ENCODE measurements at regions not wholly inside any gene's neighbourhood (a gene's known extent, or its start where the extent isn't known, plus 50 kb on each side); places are given as distances from the start of the nearest gene placed in this dataset.

GRCh38 chr6:55937951-55938690 lies 62.7 kb upstream of the BMP5 start:
- DNase-seq (ENCODE audit: low read depth, low spot score) (no peak), FAIRE-seq (no peak)
- no peaks in the 10 kb centered on the region for H3K36me3 ChIP-seq (ENCODE audit: control insufficient read depth in 2 of 2, extremely low read depth in 1 of 2, insufficient read depth in 2 of 2, low read length in 2 of 2)
- H3K4me2 ChIP-seq (ENCODE audit: control insufficient read depth, extremely low read depth, insufficient read depth, low read depth, low read length) = no peak overlapping the region
- no peaks in the 10 kb centered on the region for H3K9me3 ChIP-seq (ENCODE audit: control insufficient read depth, low read depth, low read length)
- H2AFZ ChIP-seq (ENCODE audit: control insufficient read depth, low read length) = no peak overlapping the region
- H3K9me1 ChIP-seq (ENCODE audit: control insufficient read depth, extremely low read depth, insufficient read depth, low read length) = no peaks in the 10 kb centered on the region
- no peaks in the 10 kb centered on the region for H3K4me1 ChIP-seq (ENCODE audit: control insufficient read depth, extremely low read depth, insufficient read depth, low read length)
- no peak overlapping the region for H3K4me3 ChIP-seq (ENCODE audit: control insufficient read depth in 2 of 3, extremely low read depth in 1 of 3, insufficient read depth in 2 of 3, low read depth in 1 of 3, low read length in 3 of 3)
- dilution Hi-C loops (cut with MboI; ENCODE audit: extremely low pct_ligation_motif_present, low sequenced_read_pairs) = no loop called here
- no peak overlapping the region for H3K27ac ChIP-seq (ENCODE audit: control insufficient read depth, insufficient read depth, low read length)
- TF ChIP-seq EZH2 (IDR thresholded peaks at IDR 0.05; ENCODE audit: low read length) = no peak
- TF ChIP-seq, protein P1, sequence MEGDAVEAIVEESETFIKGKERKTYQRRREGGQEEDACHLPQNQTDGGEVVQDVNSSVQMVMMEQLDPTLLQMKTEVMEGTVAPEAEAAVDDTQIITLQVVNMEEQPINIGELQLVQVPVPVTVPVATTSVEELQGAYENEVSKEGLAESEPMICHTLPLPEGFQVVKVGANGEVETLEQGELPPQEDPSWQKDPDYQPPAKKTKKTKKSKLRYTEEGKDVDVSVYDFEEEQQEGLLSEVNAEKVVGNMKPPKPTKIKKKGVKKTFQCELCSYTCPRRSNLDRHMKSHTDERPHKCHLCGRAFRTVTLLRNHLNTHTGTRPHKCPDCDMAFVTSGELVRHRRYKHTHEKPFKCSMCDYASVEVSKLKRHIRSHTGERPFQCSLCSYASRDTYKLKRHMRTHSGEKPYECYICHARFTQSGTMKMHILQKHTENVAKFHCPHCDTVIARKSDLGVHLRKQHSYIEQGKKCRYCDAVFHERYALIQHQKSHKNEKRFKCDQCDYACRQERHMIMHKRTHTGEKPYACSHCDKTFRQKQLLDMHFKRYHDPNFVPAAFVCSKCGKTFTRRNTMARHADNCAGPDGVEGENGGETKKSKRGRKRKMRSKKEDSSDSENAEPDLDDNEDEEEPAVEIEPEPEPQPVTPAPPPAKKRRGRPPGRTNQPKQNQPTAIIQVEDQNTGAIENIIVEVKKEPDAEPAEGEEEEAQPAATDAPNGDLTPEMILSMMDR (optimal IDR thresholded peaks at IDR 0.05 in 1 of 3, IDR thresholded peaks at IDR 0.05 in 1 of 3, conservative IDR thresholded peaks at IDR 0.05 in 1 of 3; ENCODE audit: extremely low read depth in 1 of 3, insufficient read depth in 2 of 3, low read length in 3 of 3) = no peak
- H3K79me2 ChIP-seq (ENCODE audit: control insufficient read depth, insufficient read depth, low read length) = no peaks in the 10 kb centered on the region
- no peaks in the 10 kb centered on the region for H3K27me3 ChIP-seq (ENCODE audit: control insufficient read depth, extremely low read depth, insufficient read depth, low read length)
- no peak overlapping the region for H3K9ac ChIP-seq (ENCODE audit: control insufficient read depth, extremely low read depth, insufficient read depth, low read length)
- H4K20me1 ChIP-seq (ENCODE audit: control insufficient read depth, extremely low read depth, insufficient read depth, low read length) = no peaks in the 10 kb centered on the region

GRCh38 chr6:55937261-55937947 lies 62.0 kb upstream of the BMP5 start:
- no peak overlapping the region for H3K27ac ChIP-seq (ENCODE audit: control insufficient read depth, insufficient read depth, low read length)
- no peaks in the 10 kb centered on the region for H3K9me1 ChIP-seq (ENCODE audit: control insufficient read depth, extremely low read depth, insufficient read depth, low read length)
- no peak for TF ChIP-seq EZH2 (IDR thresholded peaks at IDR 0.05; ENCODE audit: low read length)
- TF ChIP-seq, protein P1 (optimal IDR thresholded peaks at IDR 0.05 in 1 of 3, IDR thresholded peaks at IDR 0.05 in 1 of 3, conservative IDR thresholded peaks at IDR 0.05 in 1 of 3; ENCODE audit: extremely low read depth in 1 of 3, insufficient read depth in 2 of 3, low read length in 3 of 3) = no peak
- no peaks in the 10 kb centered on the region for H3K9me3 ChIP-seq (ENCODE audit: control insufficient read depth, low read depth, low read length)
- no peaks in the 10 kb centered on the region for H3K79me2 ChIP-seq (ENCODE audit: control insufficient read depth, insufficient read depth, low read length)
- no peak overlapping the region for H3K9ac ChIP-seq (ENCODE audit: control insufficient read depth, extremely low read depth, insufficient read depth, low read length)
- no peaks in the 10 kb centered on the region for H3K4me1 ChIP-seq (ENCODE audit: control insufficient read depth, extremely low read depth, insufficient read depth, low read length)
- DNase-seq (ENCODE audit: low read depth, low spot score) = no peak
- dilution Hi-C loops (cut with MboI; ENCODE audit: extremely low pct_ligation_motif_present, low sequenced_read_pairs) = no loop called here
- no peak overlapping the region for H2AFZ ChIP-seq (ENCODE audit: control insufficient read depth, low read length)
- no peak overlapping the region for H3K4me2 ChIP-seq (ENCODE audit: control insufficient read depth, extremely low read depth, insufficient read depth, low read depth, low read length)
- H4K20me1 ChIP-seq (ENCODE audit: control insufficient read depth, extremely low read depth, insufficient read depth, low read length) = no peaks in the 10 kb centered on the region
- FAIRE-seq = no peak
- H3K27me3 ChIP-seq (ENCODE audit: control insufficient read depth, extremely low read depth, insufficient read depth, low read length) = no peaks in the 10 kb centered on the region
- no peaks in the 10 kb centered on the region for H3K36me3 ChIP-seq (ENCODE audit: control insufficient read depth in 2 of 2, extremely low read depth in 1 of 2, insufficient read depth in 2 of 2, low read length in 2 of 2)
- no peak overlapping the region for H3K4me3 ChIP-seq (ENCODE audit: control insufficient read depth in 2 of 3, extremely low read depth in 1 of 3, insufficient read depth in 2 of 3, low read depth in 1 of 3, low read length in 3 of 3)

All from keratinocyte (primary cell).